Endothelial cell of umbilical vein (primary cell): ENCODE measurements at regions not wholly inside any gene's neighbourhood (a gene's known extent, or its start where the extent isn't known, plus 50 kb on each side); places are given as distances from the start of the nearest gene placed in this dataset.

Experiments used
- CTCF ChIP-seq, 2 donors: IDR thresholded peaks; 1 replicate in 1 of 2; 2 replicates in 1 of 2; pipeline ENCODE4 v1.5.1; 2011; ENCODE audit warnings: low read length in 2 of 2, mild to moderate bottlenecking in 2 of 2, moderate library complexity in 2 of 2, control low read depth in 1 of 2, inconsistent platforms in 1 of 2, low read depth in 1 of 2; ENCODE audit not compliant: insufficient read depth in 1 of 2; ENCODE audit errors: extremely low read depth in 1 of 2
- EZH2 ChIP-seq: IDR thresholded peaks from 2 replicates; pipeline ENCODE4 v1.6.1; 2012; ENCODE audit warnings: borderline replicate concordance, low read depth, mild to moderate bottlenecking, moderate library complexity, low read length, inconsistent platforms; ENCODE audit not compliant: severe bottlenecking
- FOS ChIP-seq: IDR thresholded peaks from 2 replicates; pipeline ENCODE4 v1.6.1; 2011; ENCODE audit warnings: mild to moderate bottlenecking, low read length, moderate library complexity, borderline replicate concordance; ENCODE audit not compliant: insufficient read depth
- GATA2 ChIP-seq: IDR thresholded peaks from 2 replicates; pipeline ENCODE4 v1.7.0; 2011; ENCODE audit warnings: low read depth, mild to moderate bottlenecking, moderate library complexity, mixed read lengths, low read length; ENCODE audit not compliant: insufficient read length, insufficient read depth
- JUN ChIP-seq: IDR thresholded peaks from 2 replicates; pipeline ENCODE4 v1.6.1; 2011; ENCODE audit warnings: borderline replicate concordance, low read depth; ENCODE audit not compliant: insufficient read length, insufficient read depth
- MAX ChIP-seq: IDR thresholded peaks from 2 replicates; pipeline ENCODE4 v1.6.1; 2011; ENCODE audit not compliant: insufficient read depth, insufficient read length
- POLR2A ChIP-seq: IDR thresholded peaks from 2 replicates; pipeline ENCODE4 v1.6.1; 2012; ENCODE audit warnings: low read depth, mild to moderate bottlenecking, control low read depth, low read length
- POLR2AphosphoS5 ChIP-seq: IDR thresholded peaks from 2 replicates; pipeline ENCODE4 v1.6.1; 2012; ENCODE audit warnings: low read depth, mild to moderate bottlenecking, control low read depth, low read length, moderate library complexity; ENCODE audit not compliant: insufficient read depth

DNA sequence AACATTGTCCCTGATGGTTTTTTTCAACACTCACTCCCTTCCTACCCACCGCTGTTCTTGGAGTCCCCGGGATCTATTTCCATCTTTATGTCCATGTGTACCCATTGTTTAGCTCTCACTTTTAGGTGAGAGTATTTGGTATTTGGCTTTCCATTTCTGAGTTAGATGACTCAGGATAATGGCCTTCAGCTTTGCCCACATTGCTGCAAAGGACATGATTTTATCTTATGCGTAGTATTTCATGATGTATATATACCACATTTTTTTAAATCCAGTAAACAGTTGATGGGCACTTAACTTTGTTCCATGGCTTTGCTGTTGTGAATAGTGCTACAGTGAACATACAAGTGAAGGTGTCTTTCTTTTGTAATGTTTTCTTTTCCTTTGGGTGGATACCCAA is 123.5 kb upstream of the KITLG start:
- TF ChIP-seq CTCF (IDR thresholded peaks at IDR 0.05; ENCODE audit: extremely low read depth in 1 of 2, insufficient read depth in 1 of 2, low read depth in 1 of 2, low read length in 2 of 2) = no peak
- no peak for TF ChIP-seq POLR2A
- no peak for TF ChIP-seq POLR2AphosphoS5
- no peak for TF ChIP-seq EZH2
- TF ChIP-seq MAX = no peak
- TF ChIP-seq GATA2 = no peak
- TF ChIP-seq FOS = no peak
- TF ChIP-seq JUN = no peak
